Trophoblast cell (in vitro differentiated cells and primary cell): ENCODE measurements at regions not wholly inside any gene's neighbourhood (a gene's known extent, or its start where the extent isn't known, plus 50 kb on each side); places are given as distances from the start of the nearest gene placed in this dataset.

Experiments used
- DNase-seq, 2 donors: peaks; one replicate each; pipeline ENCODE4 v3.0.0-alpha.2; 2016
- H2AFZ ChIP-seq: 2 replicates; pipeline ENCODE4 v1.6.1; 2013; ENCODE audit warnings: low read length, moderate library complexity, mild to moderate bottlenecking; ENCODE audit not compliant: insufficient read depth, poor library complexity
- H2AK5ac ChIP-seq: 2 replicates; pipeline ENCODE4 v1.6.1; 2013; ENCODE audit warnings: mild to moderate bottlenecking, low read length
- H2BK120ac ChIP-seq: 2 replicates; pipeline ENCODE4 v1.6.1; 2013; ENCODE audit warnings: low read length, mild to moderate bottlenecking, moderate library complexity; ENCODE audit not compliant: insufficient read depth, poor library complexity
- H2BK12ac ChIP-seq: 2 replicates; pipeline ENCODE4 v1.6.1; 2013; ENCODE audit warnings: mild to moderate bottlenecking, low read length, moderate library complexity
- H2BK5ac ChIP-seq: 2 replicates; pipeline ENCODE4 v1.6.1; 2013; ENCODE audit warnings: low read length, low read depth, moderate library complexity, mild to moderate bottlenecking; ENCODE audit not compliant: poor library complexity
- H3K14ac ChIP-seq: 2 replicates; pipeline ENCODE4 v1.6.1; 2013; ENCODE audit warnings: mild to moderate bottlenecking, low read length
- H3K18ac ChIP-seq: 2 replicates; pipeline ENCODE4 v1.6.1; 2013; ENCODE audit warnings: mild to moderate bottlenecking, low read length
- H3K23ac ChIP-seq: 2 replicates; pipeline ENCODE4 v1.6.1; 2013; ENCODE audit warnings: low read length
- H3K27ac ChIP-seq: 2 replicates; pipeline ENCODE4 v1.5.1; 2013; ENCODE audit warnings: low read depth, mild to moderate bottlenecking, inconsistent platforms, low read length, moderate library complexity
- H3K27me3 ChIP-seq: 2 replicates; pipeline ENCODE4 v1.6.1; 2013; ENCODE audit warnings: inconsistent platforms, mild to moderate bottlenecking, low read length, moderate library complexity; ENCODE audit not compliant: insufficient read depth
- H3K36me3 ChIP-seq, 2 experiments: 1 replicate in 1 of 2; 2 replicates in 1 of 2; pipeline ENCODE4 v1.6.1; 2013; ENCODE audit warnings: low read length in 2 of 2, mild to moderate bottlenecking in 2 of 2, moderate library complexity in 1 of 2; ENCODE audit not compliant: insufficient read depth in 2 of 2, control insufficient read depth in 1 of 2
- H3K4ac ChIP-seq: 2 replicates; pipeline ENCODE4 v1.6.1; 2013; ENCODE audit warnings: low read depth, mild to moderate bottlenecking, low read length, moderate library complexity
- H3K4me1 ChIP-seq, 2 experiments: 1 replicate in 1 of 2; 2 replicates in 1 of 2; pipeline ENCODE4 v1.6.1; 2013; ENCODE audit warnings: low read length in 2 of 2, mild to moderate bottlenecking in 2 of 2, moderate library complexity in 1 of 2; ENCODE audit not compliant: insufficient read depth in 2 of 2, control insufficient read depth in 1 of 2
- H3K4me2 ChIP-seq: 2 replicates; pipeline ENCODE4 v1.6.1; 2013; ENCODE audit warnings: inconsistent platforms, mild to moderate bottlenecking, low read length, moderate library complexity
- H3K4me3 ChIP-seq: 2 replicates; pipeline ENCODE4 v1.5.1; 2013; ENCODE audit warnings: mild to moderate bottlenecking, low read depth, low read length, inconsistent platforms
- H3K79me1 ChIP-seq: one replicate; pipeline ENCODE4 v1.6.1; 2013; ENCODE audit warnings: low read length
- H3K79me2 ChIP-seq: 2 replicates; pipeline ENCODE4 v1.6.1; 2013; ENCODE audit warnings: low read length, mild to moderate bottlenecking; ENCODE audit not compliant: control insufficient read depth, insufficient read depth, poor library complexity
- H3K9ac ChIP-seq: 2 replicates; pipeline ENCODE4 v1.6.1; 2013; ENCODE audit warnings: mild to moderate bottlenecking, low read length
- H3K9me3 ChIP-seq: 2 replicates; pipeline ENCODE4 v1.6.1; 2013; ENCODE audit warnings: low read depth, mild to moderate bottlenecking, control low read depth, inconsistent platforms, low read length; ENCODE audit not compliant: insufficient read depth
- H4K12ac ChIP-seq: 2 replicates; pipeline ENCODE4 v1.6.1; 2013; ENCODE audit warnings: low read depth, mild to moderate bottlenecking, low read length, moderate library complexity
- H4K8ac ChIP-seq: 2 replicates; pipeline ENCODE4 v1.6.1; 2013; ENCODE audit warnings: low read depth, mild to moderate bottlenecking, low read length, moderate library complexity
- H4K91ac ChIP-seq: one replicate; pipeline ENCODE4 v1.6.1; 2013; ENCODE audit warnings: low read depth, mild to moderate bottlenecking, low read length, moderate library complexity
- WGBS: extraction: QIAGEN DNeasy Blood & Tissue Kit; methylation state at CpG from one replicate; pipeline ENCODE4 v1.1.7; 2013; ENCODE audit warnings: missing lambda C conversion rate; ENCODE audit not compliant: insufficient read length, insufficient coverage; ENCODE audit errors: extremely low coverage; 5-methylcytosine and 5-hydroxymethylcytosine counted together

DNA sequence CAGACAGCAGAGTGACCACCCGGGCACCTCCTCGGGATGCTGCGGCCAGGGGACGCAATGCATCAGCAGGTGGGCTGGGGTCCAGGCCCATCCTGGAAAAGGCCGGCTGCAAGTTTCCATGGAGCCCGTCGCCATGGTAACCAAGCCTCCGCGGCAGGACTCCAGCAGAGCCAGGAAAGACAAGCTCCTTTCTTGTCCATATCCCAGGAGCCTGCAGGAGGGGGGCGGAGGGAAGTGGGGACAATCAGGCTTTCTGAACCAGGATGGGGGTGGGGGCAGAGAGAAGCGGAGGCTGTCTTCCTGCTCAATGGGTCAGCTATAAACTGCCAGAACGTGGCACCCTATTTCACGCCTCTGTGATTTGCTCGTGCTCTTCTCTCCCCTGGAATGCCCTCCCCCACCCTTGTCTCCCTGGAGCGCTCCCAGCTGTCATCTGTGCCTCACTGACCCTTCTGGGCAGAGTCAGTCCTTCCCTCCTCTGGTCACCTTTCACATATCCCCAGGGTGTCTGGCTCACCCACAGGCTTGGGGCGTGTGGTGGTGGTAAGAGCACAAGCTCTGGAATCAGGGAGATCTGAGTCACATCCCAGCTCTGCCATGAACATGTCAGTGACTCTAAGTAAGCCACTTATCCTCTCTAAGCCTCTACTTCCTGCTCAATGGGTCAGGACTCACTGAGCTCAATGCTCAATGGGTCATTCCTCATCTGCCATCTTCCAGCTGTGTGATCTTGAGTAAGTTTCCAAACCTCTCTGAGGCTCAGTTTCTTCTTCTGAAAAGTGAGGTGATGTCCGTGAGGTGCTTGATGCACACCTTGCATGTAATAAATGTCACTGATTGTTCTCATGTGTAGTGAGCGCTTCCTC is 58.9 kb upstream of the LAPTM5 start:
- no peak overlapping the region for H3K18ac ChIP-seq
- H4K8ac ChIP-seq = no peak overlapping the region
- H2BK5ac ChIP-seq = no peak overlapping the region
- no peak overlapping the region for H4K12ac ChIP-seq
- no peaks in the 10 kb centered on the region for H3K36me3 ChIP-seq
- H2AK5ac ChIP-seq = no peak overlapping the region
- no peak overlapping the region for H3K4ac ChIP-seq
- H3K4me2 ChIP-seq = peak overlapping the region; percentile 7
- no peak overlapping the region for H3K4me3 ChIP-seq
- H2BK120ac ChIP-seq = no peak overlapping the region
- H3K79me2 ChIP-seq = no peaks in the 10 kb centered on the region
- no CpG with 5 or more reads among the region's 18 CpGs for WGBS
- H2AFZ ChIP-seq = no peak overlapping the region
- no peak overlapping the region for H2BK12ac ChIP-seq
- H3K23ac ChIP-seq = no peak overlapping the region
- no peaks in the 10 kb centered on the region for H3K27me3 ChIP-seq
- peak in 1 of 2 donors; percentile 23 for DNase-seq
- H3K27ac ChIP-seq = no peak overlapping the region
- H3K4me1 ChIP-seq = peaks cover 18 to 19% of the 10 kb centered on the region in 2 experiments
- H3K9ac ChIP-seq = no peak overlapping the region
- no peaks in the 10 kb centered on the region for H3K9me3 ChIP-seq
- peaks cover 2% of the 10 kb centered on the region for H3K79me1 ChIP-seq
- no peak overlapping the region for H4K91ac ChIP-seq
- no peak overlapping the region for H3K14ac ChIP-seq

DNA sequence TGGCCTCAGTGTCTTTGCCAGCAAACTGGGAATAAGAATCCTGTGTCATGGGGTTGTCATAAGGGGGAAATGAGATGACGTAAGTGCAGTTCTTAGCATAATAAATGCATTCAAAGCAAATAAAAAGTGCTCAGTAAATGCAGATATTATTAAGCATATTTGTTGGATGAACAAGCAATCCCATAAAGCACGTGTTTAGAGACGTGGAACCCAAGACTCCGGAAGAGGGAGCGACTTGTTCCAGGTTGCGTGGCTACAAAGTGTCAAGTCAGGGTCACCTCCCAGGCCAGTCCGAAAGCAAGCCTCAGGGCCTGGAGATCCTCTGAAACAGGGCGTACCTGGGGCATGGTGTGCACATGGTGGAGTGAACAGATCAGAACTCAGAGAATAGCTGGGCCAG is 58.0 kb upstream of the LAPTM5 start:
- Histone ChIP-seq H3K23ac (no peak overlapping the region), H3K14ac (no peak overlapping the region), H3K27ac (no peak overlapping the region), H2BK12ac (no peak overlapping the region), H3K4me1 (peaks cover 18 to 19% of the 10 kb centered on the region in 2 experiments), H4K91ac (no peak overlapping the region), H3K9me3 (no peaks in the 10 kb centered on the region), H2AFZ (no peak overlapping the region), H3K36me3 (no peaks in the 10 kb centered on the region), H3K4me3 (no peak overlapping the region), H3K18ac (no peak overlapping the region), H3K4me2 (no peak overlapping the region), H3K79me2 (no peaks in the 10 kb centered on the region), H2BK5ac (no peak overlapping the region), H3K4ac (no peak overlapping the region), H4K8ac (no peak overlapping the region), H2BK120ac (no peak overlapping the region), H4K12ac (no peak overlapping the region), H3K79me1 (peaks cover 2% of the 10 kb centered on the region), H3K9ac (no peak overlapping the region), H2AK5ac (no peak overlapping the region), H3K27me3 (no peaks in the 10 kb centered on the region)
- no CpG with 5 or more reads among the region's 8 CpGs for WGBS
- DNase-seq = no peak

DNA sequence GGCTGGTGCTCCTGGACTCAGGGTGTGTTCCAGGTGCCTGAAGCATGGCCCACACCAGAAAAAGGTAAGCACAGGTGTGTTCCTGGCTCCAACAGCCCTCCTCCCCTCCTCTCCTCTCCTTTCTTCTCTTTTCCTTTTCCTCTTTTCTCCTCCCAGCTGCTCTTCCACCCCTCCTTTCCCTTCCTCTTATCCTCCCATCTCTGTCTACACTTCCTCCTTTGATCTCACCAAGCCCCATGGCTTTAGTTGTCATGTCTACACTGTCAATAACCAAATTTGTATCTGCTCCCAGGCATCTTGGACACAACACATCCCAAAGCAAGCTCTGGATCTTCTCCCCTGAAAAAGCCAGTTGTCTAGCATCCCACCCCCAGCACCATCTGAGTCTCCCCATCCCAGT is 56.7 kb upstream of the LAPTM5 start:
- Histone ChIP-seq H4K91ac (no peak overlapping the region), H3K27ac (no peak overlapping the region), H3K14ac (no peak overlapping the region), H3K36me3 (no peaks in the 10 kb centered on the region), H3K79me1 (peaks cover 9% of the 10 kb centered on the region), H2AK5ac (no peak overlapping the region), H2AFZ (no peak overlapping the region), H3K9ac (no peak overlapping the region), H3K4ac (no peak overlapping the region), H4K8ac (no peak overlapping the region), H2BK120ac (no peak overlapping the region), H3K27me3 (no peaks in the 10 kb centered on the region), H3K23ac (no peak overlapping the region), H3K4me3 (no peak overlapping the region), H3K18ac (no peak overlapping the region), H2BK12ac (no peak overlapping the region), H2BK5ac (no peak overlapping the region), H3K4me1 (peaks cover 25 to 26% of the 10 kb centered on the region in 2 experiments), H4K12ac (no peak overlapping the region), H3K4me2 (no peak overlapping the region), H3K79me2 (no peaks in the 10 kb centered on the region), H3K9me3 (no peaks in the 10 kb centered on the region)
- no peak for DNase-seq

DNA sequence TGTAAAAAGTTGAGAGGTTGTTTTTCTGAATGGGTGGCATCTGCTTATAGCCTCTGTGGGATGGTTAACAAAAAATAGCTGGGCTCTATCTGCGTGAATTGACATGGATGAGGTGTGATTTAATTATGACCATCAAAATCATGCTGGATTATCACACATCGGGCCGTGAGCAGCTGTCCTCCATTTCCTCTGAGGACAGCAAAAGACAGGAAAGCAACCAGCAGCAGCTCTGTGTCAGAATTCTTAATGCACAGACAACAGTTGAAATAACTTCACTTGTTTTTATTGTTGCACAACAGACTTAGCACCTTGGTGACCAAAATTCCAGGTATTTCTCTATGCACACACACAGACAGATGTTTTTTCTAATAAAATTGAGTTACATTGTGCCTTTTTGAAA is 54.5 kb upstream of the LAPTM5 start:
- Histone ChIP-seq H3K27ac (no peak overlapping the region), H3K18ac (no peak overlapping the region), H2BK5ac (no peak overlapping the region), H4K12ac (no peak overlapping the region), H3K23ac (no peak overlapping the region), H3K4ac (no peak overlapping the region), H3K4me3 (no peak overlapping the region), H3K14ac (no peak overlapping the region), H2AFZ (no peak overlapping the region), H4K8ac (no peak overlapping the region), H3K79me1 (peaks cover 6% of the 10 kb centered on the region), H4K91ac (no peak overlapping the region), H3K4me1 (peaks cover 16 to 22% of the 10 kb centered on the region in 2 experiments), H2AK5ac (no peak overlapping the region), H3K79me2 (no peaks in the 10 kb centered on the region), H2BK12ac (no peak overlapping the region), H2BK120ac (no peak overlapping the region), H3K9ac (no peak overlapping the region), H3K36me3 (no peaks in the 10 kb centered on the region), H3K27me3 (no peaks in the 10 kb centered on the region), H3K4me2 (no peak overlapping the region), H3K9me3 (no peaks in the 10 kb centered on the region)
- no peak for DNase-seq
- WGBS = no CpG with 5 or more reads among the region's 3 CpGs
